GM21423 (cell line): ENCODE measurements at regions not wholly inside any gene's neighbourhood (a gene's known extent, or its start where the extent isn't known, plus 50 kb on each side); places are given as distances from the start of the nearest gene placed in this dataset.
"Not testable (repeated sequence)": the region's sequence is repeated elsewhere in the genome, so short reads cannot be mapped to it uniquely, and the experiment has no call there.

Experiments used
- ATAC-seq: cut with Tn5 transposase; IDR thresholded peaks from one replicate; pipeline ENCODE4 v1.9.1; 2021; ENCODE audit warnings: mild to moderate bottlenecking, moderate library complexity; ENCODE audit not compliant: unreplicated experiment

DNA sequence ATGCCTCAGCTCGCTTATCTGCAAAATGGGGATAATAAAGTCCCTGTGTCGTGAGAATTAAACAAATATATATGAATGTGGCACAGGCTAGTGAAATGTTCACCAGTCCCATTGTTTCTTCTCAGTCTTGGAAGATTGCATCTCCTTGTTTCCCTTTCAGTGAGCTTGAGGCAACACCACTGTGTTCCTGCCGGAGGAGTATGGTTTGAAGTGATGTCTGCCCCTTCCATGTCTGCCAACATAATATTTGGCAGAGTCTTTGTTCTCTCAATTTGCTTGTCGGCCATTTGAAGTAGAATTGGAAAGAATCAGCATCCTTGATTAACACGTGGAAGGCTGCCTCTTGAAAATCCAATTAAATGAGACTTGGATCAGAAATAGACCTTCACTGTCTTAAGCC is 1088.5 kb upstream of the INTU start:
- ATAC-seq: no peak

DNA sequence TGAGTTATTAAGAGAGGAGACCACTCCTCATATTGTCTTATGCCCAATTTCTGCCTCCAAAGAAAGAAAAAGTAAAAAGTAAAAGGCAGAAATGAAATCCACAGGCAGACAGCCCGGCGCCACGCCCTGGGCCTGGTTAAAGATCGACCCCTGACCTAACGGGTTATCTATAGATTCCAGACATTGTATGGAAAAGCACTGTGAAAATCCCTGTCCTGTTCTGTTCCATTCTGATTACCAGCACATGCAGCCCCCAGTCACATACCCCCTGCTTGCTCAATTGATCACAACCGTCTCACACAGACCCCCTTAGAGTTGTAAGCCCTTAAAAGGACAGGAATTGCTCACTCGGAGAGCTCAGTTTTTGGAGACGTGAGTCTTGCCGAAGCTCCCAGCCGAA is 1086.6 kb upstream of the INTU start:
- ATAC-seq: not testable (repeated sequence)

DNA sequence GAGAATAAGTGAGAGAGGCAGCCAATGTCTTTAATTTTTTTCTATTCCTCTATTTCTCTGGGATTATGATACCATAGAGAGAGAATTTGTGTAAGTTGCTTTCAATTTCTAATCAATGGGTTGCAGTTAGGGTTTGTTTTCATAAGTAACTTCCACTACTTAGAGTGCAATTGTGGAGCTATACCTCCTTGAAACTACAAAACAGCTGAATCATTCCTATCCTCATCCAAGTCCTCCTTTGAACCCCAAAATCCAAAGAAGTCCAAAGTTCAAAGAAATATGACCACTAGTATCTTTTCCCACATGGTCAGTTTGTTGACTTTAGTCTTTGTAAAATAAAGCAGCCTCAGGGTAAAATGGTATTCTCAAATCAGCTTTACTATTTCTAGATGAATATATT is 1085.4 kb upstream of the INTU start:
- no peak for ATAC-seq

DNA sequence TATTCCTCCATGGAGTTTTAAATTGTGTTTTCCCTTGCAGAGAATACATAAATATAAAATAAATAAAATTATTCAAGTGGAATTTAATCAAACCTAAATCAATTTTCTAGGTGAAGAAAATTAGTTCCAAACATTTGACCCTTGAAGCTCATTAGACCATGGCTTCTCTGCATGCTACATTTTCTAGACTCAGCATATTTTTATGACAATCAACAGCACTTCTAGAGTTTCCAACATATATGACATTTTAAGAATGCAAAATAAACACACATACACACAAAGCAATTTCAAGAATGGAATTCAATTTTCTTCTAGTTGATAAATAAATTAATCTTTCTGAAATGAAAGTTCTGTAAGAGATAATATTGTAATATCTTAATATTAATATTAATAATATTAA is 1083.9 kb upstream of the INTU start:
- ATAC-seq: no peak

DNA sequence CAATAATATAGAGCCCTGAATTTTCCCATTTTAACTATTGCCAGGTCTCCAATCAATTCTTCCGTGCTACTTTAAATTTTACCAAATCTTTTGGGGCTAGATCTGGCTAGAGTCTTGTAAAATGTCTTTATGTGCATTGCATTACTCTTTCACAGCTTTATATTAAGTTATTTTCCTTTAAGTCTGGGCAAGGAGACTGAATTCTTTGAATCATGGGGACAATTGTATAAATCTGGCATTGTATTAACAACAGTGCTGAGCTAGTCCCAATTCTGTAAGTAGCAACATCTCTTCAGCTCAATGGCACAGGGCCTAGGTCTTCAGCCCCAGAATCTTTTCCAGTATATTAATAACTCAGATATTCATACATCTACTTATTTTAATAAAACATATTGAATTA is 1080.4 kb upstream of the INTU start:
- ATAC-seq: no peak

DNA sequence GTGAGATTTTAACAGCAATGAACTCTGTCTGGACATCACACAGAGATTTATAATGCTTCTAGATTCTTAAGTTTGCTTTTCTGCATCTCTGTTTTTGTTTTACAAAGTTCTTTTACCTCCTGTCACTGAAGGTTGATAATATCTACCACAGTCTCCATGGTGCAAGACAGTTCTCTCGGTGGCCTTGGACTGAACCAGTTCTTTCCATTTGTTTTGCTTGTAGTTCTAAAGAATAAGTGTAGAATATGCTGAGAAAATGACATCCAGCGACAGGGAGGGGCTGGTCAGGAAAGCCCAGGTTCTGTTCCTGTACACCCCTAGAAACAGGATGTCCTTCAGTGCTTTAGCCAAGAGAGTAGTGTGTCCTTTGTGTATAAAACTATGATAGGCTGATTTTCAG is 1079.5 kb upstream of the INTU start:
- no peak for ATAC-seq

DNA sequence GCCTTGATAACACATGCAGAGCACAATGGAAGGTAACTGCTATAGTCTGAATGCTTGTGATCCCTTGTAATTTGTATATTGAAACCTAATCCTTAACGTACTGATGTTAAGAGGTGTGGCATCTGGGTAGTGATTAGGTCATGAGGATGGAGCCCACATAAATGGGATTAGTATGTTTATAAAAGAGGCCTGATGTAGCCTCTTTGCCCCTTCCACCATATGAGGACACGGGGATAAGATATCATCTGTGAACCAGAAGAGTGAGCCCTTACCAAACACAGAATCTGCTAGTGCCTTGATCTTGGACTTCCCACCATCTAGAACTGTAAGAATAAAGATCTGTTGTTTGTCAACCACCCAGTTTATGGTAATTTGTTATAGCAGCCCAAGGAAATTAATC is 1074.2 kb upstream of the INTU start:
- no peak for ATAC-seq

DNA sequence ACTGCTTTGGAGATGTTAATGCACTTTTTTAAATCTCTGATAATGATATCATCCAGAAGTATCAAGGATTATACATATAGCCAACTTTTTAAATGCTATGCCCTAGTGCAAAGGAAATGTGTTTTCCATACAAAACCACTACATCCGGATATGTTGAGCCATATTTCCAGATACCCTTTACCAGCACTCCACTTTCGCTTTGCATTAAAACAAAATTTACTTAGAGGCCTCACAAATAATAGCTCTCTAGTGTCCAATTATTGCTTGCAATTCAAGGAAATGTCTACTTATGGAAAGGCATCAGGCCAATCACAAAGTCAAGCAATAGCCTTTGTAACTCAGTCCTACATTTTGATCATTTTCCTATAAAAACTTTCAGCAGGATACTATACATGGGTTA is 1072.8 kb upstream of the INTU start:
- ATAC-seq: no peak

DNA sequence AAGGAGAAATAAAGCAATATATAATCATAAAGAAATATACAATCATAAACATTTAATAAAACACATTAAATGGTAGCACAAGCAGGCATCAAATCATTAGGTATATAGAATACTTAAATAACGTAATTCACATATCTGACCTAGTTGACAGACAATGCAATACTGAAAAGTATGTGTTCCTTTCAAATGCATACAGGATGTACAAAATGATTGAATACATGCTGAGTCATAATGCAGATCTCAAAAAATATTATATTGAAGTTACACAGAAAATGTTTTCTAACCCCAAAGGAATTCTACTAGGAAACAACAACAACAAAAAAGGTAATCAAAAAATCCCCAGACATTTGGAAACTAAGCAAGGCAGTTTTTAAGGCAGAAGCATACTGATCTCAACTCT is 1072.0 kb upstream of the INTU start:
- ATAC-seq: no peak

DNA sequence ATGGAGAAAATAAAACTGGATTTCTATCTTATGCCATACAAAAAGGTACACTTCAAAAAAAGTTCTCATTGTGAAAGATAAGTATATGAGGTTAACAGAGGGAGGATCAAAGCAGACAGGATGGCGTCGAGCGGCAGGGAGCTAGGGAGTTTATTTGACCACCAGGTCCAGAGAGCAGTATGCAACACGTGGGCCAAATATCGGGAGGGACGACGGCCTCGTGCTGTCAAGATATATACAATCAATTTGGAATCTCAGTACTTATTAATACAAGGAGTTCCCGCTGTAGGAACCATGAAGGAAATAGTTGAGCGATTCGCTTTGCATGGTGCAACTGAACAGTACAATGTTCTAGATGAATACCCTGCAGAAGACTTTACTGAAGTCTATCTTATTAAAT is 1069.4 kb upstream of the INTU start:
- no peak for ATAC-seq

DNA sequence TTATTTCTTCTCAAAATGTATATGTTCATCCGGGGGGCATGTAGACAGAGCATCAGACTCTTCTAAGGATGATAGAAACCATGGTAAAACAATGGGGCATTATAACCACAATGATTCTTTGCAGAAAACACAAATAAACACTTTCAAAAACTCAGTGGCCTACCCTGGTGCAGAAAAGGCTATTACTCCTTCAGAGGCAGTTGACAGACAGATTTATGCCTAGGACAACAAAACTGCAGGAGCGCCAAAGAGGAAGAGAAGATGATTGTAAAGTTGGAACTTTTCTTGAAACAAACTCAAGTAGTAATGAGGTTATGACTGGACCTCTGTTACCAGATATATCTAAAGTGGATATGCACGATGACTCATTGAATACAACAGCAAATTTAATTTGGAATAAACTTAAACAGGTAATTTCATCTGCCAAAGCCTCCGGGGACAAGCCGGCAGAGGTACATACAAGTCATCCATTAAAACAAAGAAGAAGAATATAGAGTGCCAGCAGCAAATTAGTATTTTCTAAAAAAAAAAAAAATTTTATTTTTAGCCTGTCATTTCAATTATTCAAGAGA is 1068.4 kb upstream of the INTU start:
- ATAC-seq: no peak

DNA sequence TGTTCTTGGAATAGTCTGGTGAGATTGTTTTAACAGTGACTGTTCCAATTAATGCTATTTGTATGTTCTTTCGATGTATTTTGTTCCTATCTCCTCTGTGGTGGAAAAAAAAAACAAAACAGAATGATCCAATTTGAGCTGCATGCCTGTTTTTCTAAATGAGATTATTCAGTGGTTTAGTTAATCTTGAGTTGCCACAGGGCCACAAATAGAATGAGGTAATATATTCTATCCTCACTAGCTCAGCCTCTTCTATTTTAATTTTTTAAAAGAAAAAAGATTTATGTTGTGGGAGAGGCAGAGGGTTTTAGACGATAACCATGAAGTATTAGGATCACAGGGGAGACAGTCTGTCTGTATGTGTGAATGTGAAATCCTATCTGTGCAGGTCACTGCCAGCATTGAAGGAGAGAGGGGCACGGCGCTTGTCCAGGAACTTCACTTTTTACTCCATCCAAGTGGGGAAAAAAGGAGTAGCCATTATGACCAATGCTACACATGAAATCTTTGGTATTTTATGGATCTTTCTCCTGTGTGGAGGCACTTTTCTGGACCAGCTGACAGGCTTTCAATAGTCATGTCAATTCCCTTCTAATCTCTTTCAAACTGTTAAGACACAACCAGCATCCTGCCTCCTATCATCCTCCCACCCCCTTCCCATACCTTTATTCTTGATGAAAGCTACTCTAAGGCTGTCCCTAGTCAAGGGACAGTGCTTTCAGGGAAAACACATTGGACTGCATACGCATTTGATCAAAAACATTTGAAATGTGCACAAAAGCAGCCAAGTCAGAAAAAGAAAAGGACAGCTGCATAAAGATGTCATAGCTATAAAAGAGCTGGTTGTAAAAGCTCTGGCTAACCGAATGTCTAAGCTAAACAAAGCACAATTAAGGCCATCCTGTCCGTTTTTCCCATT is 1063.8 kb upstream of the INTU start:
- ATAC-seq: no peak

DNA sequence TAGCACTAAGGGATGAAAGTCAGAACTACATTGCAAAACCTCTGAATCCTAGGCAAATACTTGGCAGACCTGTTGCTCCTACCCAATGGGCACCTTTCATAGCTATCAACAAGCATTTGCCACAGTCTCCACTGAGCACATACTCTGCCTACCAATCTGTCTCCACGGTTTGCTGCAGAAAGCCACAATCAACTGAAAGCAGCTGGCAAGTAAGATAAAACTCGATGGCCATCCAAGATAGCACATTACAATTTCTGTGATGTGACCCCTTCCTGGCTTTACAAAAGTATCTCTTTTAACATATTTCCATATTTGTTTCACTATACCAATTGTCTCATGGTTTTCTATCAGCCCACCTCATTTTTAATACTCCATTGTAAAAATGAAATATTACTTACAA is 1060.5 kb upstream of the INTU start:
- ATAC-seq: no peak

DNA sequence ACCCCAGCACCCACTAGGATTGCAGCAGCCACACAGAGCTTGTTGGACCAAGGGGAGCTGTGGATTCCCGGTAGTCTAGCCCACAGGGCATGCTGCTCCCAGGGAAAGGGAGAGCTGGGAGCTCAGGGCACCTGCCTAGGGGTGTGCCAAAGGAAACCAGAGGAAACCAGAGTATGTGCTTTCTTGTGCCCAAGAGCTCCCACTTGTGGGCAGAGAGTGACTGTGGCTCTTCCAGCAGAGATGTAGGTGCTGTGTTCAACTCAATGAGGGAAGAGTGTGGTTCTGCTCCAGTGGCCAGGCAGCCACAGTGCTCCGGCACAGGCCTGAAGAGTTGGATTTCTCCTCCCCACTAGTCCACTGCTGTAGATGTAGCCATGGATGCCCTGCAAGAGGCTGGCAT is 1050.0 kb upstream of the INTU start:
- no peak for ATAC-seq

DNA sequence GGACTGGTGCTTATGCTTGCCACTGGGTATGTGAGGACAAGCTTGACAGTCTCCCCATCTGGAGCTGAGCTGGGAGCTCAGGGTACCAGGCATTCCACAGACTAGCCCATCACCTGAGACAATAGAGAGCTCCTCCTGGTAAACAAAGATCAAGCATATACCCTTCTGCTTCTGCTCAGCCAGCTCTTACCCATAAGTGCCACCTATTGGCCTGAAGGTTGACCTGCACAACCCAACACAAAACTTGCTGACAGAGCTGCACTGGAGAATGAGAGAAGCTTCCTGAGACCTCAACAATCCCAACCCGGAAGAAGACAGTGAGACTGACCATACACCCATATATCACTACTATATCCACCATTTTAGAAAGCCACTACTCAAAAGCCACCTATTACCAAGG is 1049.2 kb upstream of the INTU start:
- no peak for ATAC-seq

DNA sequence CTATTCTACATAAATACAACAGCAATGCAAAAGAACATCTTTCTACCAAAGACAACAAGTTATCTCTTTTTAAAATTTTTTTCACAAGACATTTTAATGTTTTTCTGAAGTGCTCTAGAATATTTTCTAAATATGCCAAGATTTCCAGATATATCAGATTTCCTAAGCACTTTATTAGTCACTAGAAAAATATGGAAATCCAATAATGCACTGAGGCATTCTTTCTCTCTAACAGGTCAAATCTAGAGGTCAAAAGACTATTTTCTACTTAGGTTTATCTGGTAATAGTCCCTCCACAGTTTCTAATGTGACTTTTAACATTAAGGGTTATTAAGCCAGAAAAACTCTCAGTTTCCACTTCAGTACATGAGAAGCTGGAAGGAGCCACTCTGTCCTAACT is 1041.2 kb upstream of the INTU start:
- ATAC-seq: no peak

DNA sequence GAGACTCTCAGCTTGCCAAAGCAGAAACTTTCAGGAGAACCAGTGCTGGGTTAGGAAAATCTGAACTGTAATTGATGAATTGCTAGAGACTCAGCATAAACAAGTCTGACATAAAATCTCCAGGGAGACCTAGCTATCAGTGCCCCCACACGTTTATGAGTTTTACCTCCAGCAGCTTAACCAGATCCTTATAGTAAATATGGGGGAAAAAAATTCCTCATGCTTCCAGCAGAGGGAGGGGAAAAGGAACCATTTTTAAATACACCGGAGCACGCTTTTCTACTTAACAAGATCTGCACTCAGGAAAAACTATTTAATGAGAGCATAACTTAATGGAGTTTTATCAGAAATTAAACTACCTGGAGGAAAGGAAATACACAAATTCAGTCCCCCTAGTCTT is 1040.7 kb upstream of the INTU start:
- no peak for ATAC-seq

DNA sequence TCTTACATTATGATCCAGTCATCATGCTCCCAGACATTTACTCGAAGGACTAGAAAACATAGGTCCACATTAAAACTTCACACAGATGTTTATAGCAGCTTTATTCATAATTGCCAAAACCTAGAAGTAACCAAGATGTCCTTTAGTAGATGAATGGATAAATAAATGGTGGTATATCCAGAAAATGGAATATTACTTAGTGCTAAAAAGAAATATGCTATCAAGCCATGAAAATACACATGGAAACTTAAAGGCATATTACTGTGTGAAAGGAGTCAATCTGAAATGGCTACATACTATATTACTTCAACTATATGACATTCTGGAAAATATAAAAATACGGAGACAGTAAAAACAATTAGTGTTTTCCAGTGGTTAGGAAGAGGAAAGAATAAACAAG is 1039.1 kb upstream of the INTU start:
- ATAC-seq: no peak

DNA sequence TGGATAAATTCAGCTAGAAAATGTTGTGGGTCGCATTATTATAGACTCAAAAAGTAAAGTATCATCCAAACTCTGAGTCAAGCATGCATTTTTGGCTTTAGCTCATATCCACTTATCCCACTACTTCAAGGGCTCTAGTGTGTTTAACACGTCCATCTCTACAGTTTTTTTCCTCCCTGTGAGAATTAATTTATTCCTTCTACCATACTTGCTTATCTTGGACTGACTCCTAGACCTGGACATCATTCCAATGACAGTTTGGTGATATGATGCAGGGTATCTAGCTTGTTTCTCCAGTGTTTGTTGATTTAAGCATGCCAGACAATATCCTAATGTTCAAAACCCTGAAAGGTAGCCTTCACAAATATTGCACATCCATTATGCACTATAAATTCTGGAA is 1037.1 kb upstream of the INTU start:
- no peak for ATAC-seq

DNA sequence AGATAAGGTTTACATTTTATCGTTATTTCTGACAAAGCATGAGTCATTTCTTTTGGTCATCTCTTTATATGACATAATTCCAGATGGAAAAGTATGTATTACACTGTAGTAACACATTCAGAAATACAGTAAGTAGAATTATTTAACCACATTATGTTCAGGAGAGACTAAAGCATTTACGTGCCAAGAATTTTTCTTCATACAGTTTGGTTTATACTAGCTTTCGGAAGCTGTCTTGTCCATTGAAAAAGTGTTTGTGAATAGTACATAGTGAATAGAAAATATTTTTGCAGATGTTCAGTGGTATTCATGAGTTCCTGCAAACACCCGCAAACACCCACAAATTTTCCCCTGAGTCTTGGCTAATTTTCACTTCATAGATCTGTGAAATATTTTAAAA is 1033.0 kb upstream of the INTU start:
- no peak for ATAC-seq

DNA sequence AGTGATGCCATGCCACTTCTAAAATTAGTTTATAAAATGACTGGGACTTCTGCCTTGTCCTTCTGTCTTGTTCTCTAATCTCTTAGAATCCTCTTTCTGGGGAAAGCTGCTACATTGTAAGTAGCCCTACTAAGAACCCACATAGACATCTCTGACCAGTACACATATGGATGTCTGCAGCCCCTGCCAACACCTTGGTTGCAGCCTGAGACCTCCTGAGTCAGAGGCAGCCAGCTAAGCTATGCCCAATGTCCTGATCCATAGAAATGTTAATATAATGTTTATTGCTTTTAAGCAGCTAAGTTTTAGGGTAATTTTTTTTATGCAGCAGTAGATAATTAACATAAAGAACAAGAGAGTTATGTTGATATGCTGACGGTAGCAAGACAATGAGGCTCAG is 1029.5 kb upstream of the INTU start:
- ATAC-seq: no peak

DNA sequence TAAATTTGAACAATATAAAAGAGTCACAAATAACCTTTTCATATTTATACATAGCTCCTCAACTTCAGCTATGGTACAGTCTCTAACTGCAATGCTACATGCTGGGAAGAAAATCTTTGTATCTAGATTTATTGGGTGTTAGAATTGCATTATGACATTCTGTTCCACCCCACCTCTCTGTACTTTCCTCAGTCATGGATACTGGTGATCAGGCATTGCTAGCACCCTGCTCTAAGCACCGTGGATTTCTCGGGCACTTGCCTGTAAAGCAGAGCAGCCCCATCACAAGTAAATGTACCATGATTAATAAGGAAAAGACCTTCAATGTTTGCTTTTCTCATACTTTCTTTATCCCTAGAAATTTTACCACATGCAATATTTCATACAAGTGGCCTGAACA is 1028.9 kb upstream of the INTU start:
- ATAC-seq: no peak
